Parathyroid adenoma (tissue), 2 donors: ENCODE measurements at regions not wholly inside any gene's neighbourhood (a gene's known extent, or its start where the extent isn't known, plus 50 kb on each side); places are given as distances from the start of the nearest gene placed in this dataset.

ENCODE experiments used
- H2AFZ ChIP-seq: fragments of 300-600 bp; sonication (generic); one replicate; pipeline ENCODE4 v1.7.0; 2017; ENCODE audit warnings: antibody characterized with exemption, mild to moderate bottlenecking
- H3K27ac ChIP-seq: fragments of 300-600 bp; sonication (generic); one replicate; pipeline ENCODE4 v1.7.0; 2017
- H3K27me3 ChIP-seq: fragments of 300-600 bp; sonication (generic); one replicate; pipeline ENCODE4 v1.7.0; 2017; ENCODE audit warnings: low read length; ENCODE audit not compliant: control insufficient read depth, insufficient read depth
- H3K36me3 ChIP-seq: fragments of 300-600 bp; sonication (generic); one replicate; pipeline ENCODE4 v1.7.0; 2017; ENCODE audit warnings: low read length; ENCODE audit not compliant: control insufficient read depth, insufficient read depth
- H3K4me1 ChIP-seq: fragments of 300-600 bp; sonication (generic); one replicate; pipeline ENCODE4 v1.7.0; 2017; ENCODE audit warnings: control low read depth
- H3K4me2 ChIP-seq: fragments of 300-600 bp; sonication (generic); one replicate; pipeline ENCODE4 v1.7.0; 2017; ENCODE audit warnings: low read length
- H3K4me3 ChIP-seq: fragments of 300-600 bp; sonication (generic); one replicate; pipeline ENCODE4 v1.7.0; 2017; ENCODE audit warnings: low read depth, low read length
- H3K79me2 ChIP-seq: fragments of 300-600 bp; sonication (generic); one replicate; pipeline ENCODE4 v1.7.0; 2017; ENCODE audit warnings: control low read depth
- H3K9ac ChIP-seq: fragments of 300-600 bp; sonication (generic); one replicate; pipeline ENCODE4 v1.7.0; 2017; ENCODE audit warnings: mild to moderate bottlenecking
- H3K9me3 ChIP-seq: fragments of 300-600 bp; sonication (generic); one replicate; pipeline ENCODE4 v1.7.0; 2017; ENCODE audit warnings: low read length; ENCODE audit not compliant: control insufficient read depth
- CTCF ChIP-seq: fragments of 300-600 bp; sonication (generic); IDR thresholded peaks from one replicate; pipeline ENCODE4 v1.7.0; 2017; ENCODE audit warnings: antibody characterized with exemption, mild to moderate bottlenecking
- donor health status: primary hyperparathyroidism.

- Histone ChIP-seq H3K4me1 (no peaks in the 10 kb centered on the region), H3K9ac (no peak overlapping the region), H3K79me2 (no peaks in the 10 kb centered on the region), H3K4me2 (no peak overlapping the region), H3K36me3 (no peaks in the 10 kb centered on the region), H3K9me3 (no peaks in the 10 kb centered on the region), H2AFZ (no peak overlapping the region), H3K27ac (no peak overlapping the region), H3K4me3 (no peak overlapping the region), H3K27me3 (no peaks in the 10 kb centered on the region)
- TF ChIP-seq CTCF, result no peak
Observed at GRCh38 chr22:47600791-47601625, 838.6 kb downstream of the TBC1D22A start.

GRCh38 chr22:47600281-47600680, 837.8 kb downstream of the TBC1D22A start:
- no peaks in the 10 kb centered on the region for H3K4me1 ChIP-seq
- H3K79me2 ChIP-seq, result no peaks in the 10 kb centered on the region
- H3K9me3 ChIP-seq, result no peaks in the 10 kb centered on the region
- H2AFZ ChIP-seq, result no peak overlapping the region
- no peak overlapping the region for H3K4me3 ChIP-seq
- no peak overlapping the region for H3K27ac ChIP-seq
- no peak for TF ChIP-seq CTCF
- H3K4me2 ChIP-seq, result no peak overlapping the region
- H3K27me3 ChIP-seq, result no peaks in the 10 kb centered on the region
- no peak overlapping the region for H3K9ac ChIP-seq
- no peaks in the 10 kb centered on the region for H3K36me3 ChIP-seq

GRCh38 chr22:47599753-47600152, 837.3 kb downstream of the TBC1D22A start:
- no peak for TF ChIP-seq CTCF
- Histone ChIP-seq H3K4me2 (no peak overlapping the region), H3K4me3 (no peak overlapping the region), H3K9me3 (no peaks in the 10 kb centered on the region), H3K9ac (no peak overlapping the region), H3K79me2 (no peaks in the 10 kb centered on the region), H3K4me1 (no peaks in the 10 kb centered on the region), H3K36me3 (no peaks in the 10 kb centered on the region), H3K27me3 (no peaks in the 10 kb centered on the region), H3K27ac (no peak overlapping the region), H2AFZ (no peak overlapping the region)

- H3K36me3 ChIP-seq, result no peaks in the 10 kb centered on the region
- H3K4me3 ChIP-seq, result no peak overlapping the region
- no peaks in the 10 kb centered on the region for H3K9me3 ChIP-seq
- H3K4me1 ChIP-seq, result no peaks in the 10 kb centered on the region
- H2AFZ ChIP-seq, result no peak overlapping the region
- no peaks in the 10 kb centered on the region for H3K79me2 ChIP-seq
- H3K4me2 ChIP-seq, result no peak overlapping the region
- no peak overlapping the region for H3K27ac ChIP-seq
- TF ChIP-seq CTCF, result no peak
- no peaks in the 10 kb centered on the region for H3K27me3 ChIP-seq
- no peak overlapping the region for H3K9ac ChIP-seq
Observed at GRCh38 chr22:47598864-47599263, 836.4 kb downstream of the TBC1D22A start.

- TF ChIP-seq CTCF, result no peak
- H3K4me1 ChIP-seq, result no peaks in the 10 kb centered on the region
- no peak overlapping the region for H3K4me3 ChIP-seq
- H3K36me3 ChIP-seq, result no peaks in the 10 kb centered on the region
- no peaks in the 10 kb centered on the region for H3K27me3 ChIP-seq
- no peak overlapping the region for H3K4me2 ChIP-seq
- no peaks in the 10 kb centered on the region for H3K9me3 ChIP-seq
- no peaks in the 10 kb centered on the region for H3K79me2 ChIP-seq
- no peak overlapping the region for H3K27ac ChIP-seq
- no peak overlapping the region for H3K9ac ChIP-seq
- H2AFZ ChIP-seq, result no peak overlapping the region
Observed at GRCh38 chr22:47597041-47597440, 834.6 kb downstream of the TBC1D22A start.
